Psoas muscle (tissue), 7 donors: ENCODE measurements at regions not wholly inside any gene's neighbourhood (a gene's known extent, or its start where the extent isn't known, plus 50 kb on each side); places are given as distances from the start of the nearest gene placed in this dataset.

Experiments used
- ATAC-seq, 4 donors: fragments of 200-7000 bp; cut with Tn5 transposase; one replicate each; pipeline ENCODE4 v1.9.1; 2020; ENCODE audit warnings: moderate library complexity in 3 of 4, mild to moderate bottlenecking in 2 of 4
- DNase-seq, 2 donors: peaks; one replicate each; pipeline ENCODE4 v3.0.0-alpha.2; 2020
- H3K27ac ChIP-seq: fragments of 200-600 bp; one replicate; pipeline ENCODE4 v1.8.0; 2022
- H3K27me3 ChIP-seq, 3 donors: fragments of 200-600 bp in 1 of 3; one replicate each; pipeline versions ENCODE4 v1.6.1 to v1.8.0; 2013 to 2022; ENCODE audit warnings: low read length in 2 of 3, mild to moderate bottlenecking in 2 of 3, moderate library complexity in 1 of 3; ENCODE audit not compliant: insufficient read depth in 3 of 3
- H3K36me3 ChIP-seq, 2 donors: fragments of 200-600 bp in 1 of 2; one replicate each; pipeline versions ENCODE4 v1.6.1 to v1.8.0; 2013 to 2022; ENCODE audit warnings: low read depth in 1 of 2, mild to moderate bottlenecking in 1 of 2, moderate library complexity in 1 of 2; ENCODE audit not compliant: insufficient read depth in 1 of 2
- H3K4me1 ChIP-seq: fragments of 200-600 bp; one replicate; pipeline ENCODE4 v1.8.0; 2022
- H3K4me3 ChIP-seq: fragments of 200-600 bp; one replicate; pipeline ENCODE4 v1.8.0; 2022; ENCODE audit warnings: mild to moderate bottlenecking
- H3K9me3 ChIP-seq: fragments of 200-600 bp; one replicate; pipeline ENCODE4 v1.8.0; 2022
- CTCF ChIP-seq: fragments of 200-600 bp; IDR thresholded peaks from one replicate; pipeline ENCODE4 v1.8.0; 2022; ENCODE audit warnings: antibody characterized with exemption
- WGBS, 3 donors: extraction: QIAGEN DNeasy Blood & Tissue Kit; methylation state at CpG; one replicate each; pipeline versions ENCODE4 v1.1.6 to v1.1.7; 2013; 5-methylcytosine and 5-hydroxymethylcytosine counted together
- intact Hi-C, 2 donors: fragments of 100-400 bp; cut with DNase I; formaldehyde crosslinking; loops; one replicate each; pipeline versions ENCODE4 v1.11.0 to v1.14.2; 2022
- donor health status: healthy with polysubstance abuse.
- donor health status: DM: no; HTN: no; CAD: no; lungs with moderate emphysema.
- donor health status: Bipolar disorder and iron deficiency.
- donor health status: healthy.
- donor health status: DM: yes; HTN: yes; CAD: no.
- donor health status: DM: no; HTN: no; CAD: no.
- donor health status: DM: yes; HTN: yes; CAD: no.

DNA sequence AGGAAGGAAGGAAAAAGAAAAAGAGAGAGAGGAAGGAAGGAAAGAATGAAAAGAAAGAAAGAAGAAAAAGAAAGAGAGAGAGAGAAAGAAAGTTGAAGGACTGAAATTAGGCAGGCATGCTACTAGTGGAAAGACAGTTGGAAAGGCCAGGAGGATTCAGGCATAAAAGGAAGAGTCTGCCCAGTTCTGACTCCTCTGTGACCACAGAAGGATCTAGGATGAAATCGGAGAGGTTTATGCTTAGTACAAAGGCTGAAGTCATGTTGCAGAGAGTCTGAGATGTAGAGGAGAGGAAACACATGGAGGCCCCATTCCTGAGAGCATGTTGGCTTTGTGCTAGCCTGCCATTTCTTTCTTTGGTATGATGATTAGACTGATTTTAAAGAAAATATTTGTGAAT, 246.5 kb upstream of the ARGLU1 start:
- H3K27ac ChIP-seq, result no peak overlapping the region
- WGBS, 3 donors, result 16 to 24% (median 17%) methylated on average over 1 of the region's 1 CpG
- ATAC-seq, result no peak

GRCh38 chr13:106810069-106810468, 242.1 kb upstream of the ARGLU1 start:
- no peak overlapping the region for H3K27ac ChIP-seq
- H3K36me3 ChIP-seq, result no peaks in the 10 kb centered on the region
- WGBS, 3 donors, result 62 to 66% (median 62%) methylated on average over 3 of the region's 3 CpGs
- no peaks in the 10 kb centered on the region for H3K4me1 ChIP-seq
- H3K9me3 ChIP-seq, result no peaks in the 10 kb centered on the region
- no peak for ATAC-seq
- H3K27me3 ChIP-seq, result peaks cover 0 to 3% (median 0%) of the 10 kb centered on the region in 3 donors
- intact Hi-C loops, result no loop called here
- no peak for DNase-seq
- H3K4me3 ChIP-seq, result no peak overlapping the region
- no peak for TF ChIP-seq CTCF

More for the DNA sequence above, 246.5 kb upstream of the ARGLU1 start:
- Histone ChIP-seq H3K9me3 (no peaks in the 10 kb centered on the region), H3K4me3 (no peak overlapping the region), H3K27me3 (peaks cover 0 to 3% (median 0%) of the 10 kb centered on the region in 3 donors), H3K36me3 (no peaks in the 10 kb centered on the region), H3K4me1 (no peaks in the 10 kb centered on the region)
- intact Hi-C loops, result no loop called here
- no peak for DNase-seq
- TF ChIP-seq CTCF, result no peak

DNA sequence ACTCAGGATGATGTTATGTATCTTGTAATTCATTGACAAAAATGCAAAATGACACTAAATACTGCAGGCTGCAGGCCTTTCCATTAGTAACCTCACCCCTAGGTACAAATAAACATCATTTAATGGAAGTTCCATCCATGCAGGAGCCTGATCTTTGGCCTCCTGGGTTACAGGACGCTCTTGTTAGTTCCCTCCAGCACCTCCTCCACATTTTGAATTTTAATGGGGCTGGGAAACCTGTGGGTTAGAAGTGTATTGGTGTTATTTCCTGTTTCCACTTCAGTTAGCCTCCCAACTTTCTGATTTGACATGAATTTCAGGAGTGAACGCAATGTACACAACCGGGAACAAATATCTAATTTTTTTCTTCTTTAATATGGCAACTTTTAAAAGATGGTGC, 237.1 kb upstream of the ARGLU1 start:
- no peaks in the 10 kb centered on the region for H3K4me1 ChIP-seq
- no peak for TF ChIP-seq CTCF
- 53 to 66% (median 57%) methylated on average over 3 of the region's 3 CpGs for whole genome bisulfite sequencing, 3 donors
- no peaks in the 10 kb centered on the region for H3K9me3 ChIP-seq
- no peaks in the 10 kb centered on the region for H3K36me3 ChIP-seq
- intact Hi-C loops, result no loop called here
- H3K27ac ChIP-seq, result no peak overlapping the region
- DNase-seq (no peak), ATAC-seq (no peak)
- H3K27me3 ChIP-seq, result peaks cover 0 to under 1% (median 0%) of the 10 kb centered on the region in 3 donors
- H3K4me3 ChIP-seq, result no peak overlapping the region

- no peak overlapping the region for H3K27ac ChIP-seq
- WGBS, 3 donors, result 57 to 65% (median 62%) methylated on average over 6 of the region's 6 CpGs
- no peaks in the 10 kb centered on the region for H3K4me1 ChIP-seq
- no peaks in the 10 kb centered on the region for H3K9me3 ChIP-seq
- no peak for TF ChIP-seq CTCF
- H3K36me3 ChIP-seq, result no peaks in the 10 kb centered on the region
- DNase-seq (no peak), ATAC-seq (no peak)
- intact Hi-C loops, result no loop called here
- H3K4me3 ChIP-seq, result no peak overlapping the region
- H3K27me3 ChIP-seq, result no peaks in the 10 kb centered on the region
These were observed 235.0 kb upstream of the ARGLU1 start for GRCh38 chr13:106802917-106803316.

GRCh38 chr13:106799781-106800335, 231.9 kb upstream of the ARGLU1 start:
- intact Hi-C loops, result no loop called here
- WGBS, 3 donors, result 64 to 66% (median 66%) methylated on average over 10 of the region's 10 CpGs
- no peaks in the 10 kb centered on the region for H3K27me3 ChIP-seq
- no peak for TF ChIP-seq CTCF
- H3K4me1 ChIP-seq, result no peaks in the 10 kb centered on the region
- H3K36me3 ChIP-seq, result no peaks in the 10 kb centered on the region
- H3K27ac ChIP-seq, result no peak overlapping the region
- no peaks in the 10 kb centered on the region for H3K9me3 ChIP-seq
- no peak overlapping the region for H3K4me3 ChIP-seq
- no peak for DNase-seq
- ATAC-seq, result no peak
